ENCODE measurements at regions not wholly inside any gene's neighbourhood (a gene's known extent, or its start where the extent isn't known, plus 50 kb on each side); places are given as distances from the start of the nearest gene placed in this dataset.
"Not testable (repeated sequence)": the region's sequence is repeated elsewhere in the genome, so short reads cannot be mapped to it uniquely, and the experiment has no call there.

- Mint-ChIP-seq H3K4me1 (no peaks in the 10 kb centered on the region), H3K4me3 (no peak overlapping the region), H3K27ac (no peak overlapping the region), H3K9me3 (no peaks in the 10 kb centered on the region), H3K27me3 (no peaks in the 10 kb centered on the region), H3K36me3 (no peaks in the 10 kb centered on the region)
- ATAC-seq: no peak
Observed at GRCh38 chr5:92308679-92309078, 925.6 kb upstream of the ARRDC3 start.

GRCh38 chr5:92302356-92302755 is 919.2 kb upstream of the ARRDC3 start:
- ATAC-seq, H3K9me3 Mint-ChIP-seq, H3K27me3 Mint-ChIP-seq, H3K4me1 Mint-ChIP-seq, H3K27ac Mint-ChIP-seq, H3K36me3 Mint-ChIP-seq, H3K4me3 Mint-ChIP-seq: not testable (repeated sequence)

- Mint-ChIP-seq H3K4me1 (no peaks in the 10 kb centered on the region), H3K27me3 (no peaks in the 10 kb centered on the region), H3K36me3 (no peaks in the 10 kb centered on the region), H3K4me3 (no peak overlapping the region), H3K27ac (no peak overlapping the region), H3K9me3 (peaks cover 19% of the 10 kb centered on the region)
- ATAC-seq: no peak
Observed at GRCh38 chr5:92283521-92283920, 900.4 kb upstream of the ARRDC3 start.

- not testable (repeated sequence) for H3K27me3 Mint-ChIP-seq, H3K4me3 Mint-ChIP-seq, H3K27ac Mint-ChIP-seq, H3K36me3 Mint-ChIP-seq, ATAC-seq, H3K9me3 Mint-ChIP-seq, H3K4me1 Mint-ChIP-seq
Observed at GRCh38 chr5:92271750-92272149, 888.6 kb upstream of the ARRDC3 start.

- H3K27me3 Mint-ChIP-seq: no peaks in the 10 kb centered on the region
- no peak for ATAC-seq
- H3K27ac Mint-ChIP-seq: no peak overlapping the region
- no peaks in the 10 kb centered on the region for H3K36me3 Mint-ChIP-seq
- peaks cover 6% of the 10 kb centered on the region for H3K9me3 Mint-ChIP-seq
- no peaks in the 10 kb centered on the region for H3K4me1 Mint-ChIP-seq
- no peak overlapping the region for H3K4me3 Mint-ChIP-seq
Observed at GRCh38 chr5:92268343-92268742, 885.2 kb upstream of the ARRDC3 start.

- Mint-ChIP-seq H3K4me1 (no peaks in the 10 kb centered on the region), H3K4me3 (no peak overlapping the region), H3K36me3 (no peaks in the 10 kb centered on the region), H3K27ac (no peak overlapping the region), H3K27me3 (no peaks in the 10 kb centered on the region), H3K9me3 (peaks cover 6% of the 10 kb centered on the region)
- ATAC-seq: peak; percentile 27
Observed at GRCh38 chr5:92267830-92268229, 884.7 kb upstream of the ARRDC3 start.

GRCh38 chr5:92265804-92266203 is 882.7 kb upstream of the ARRDC3 start:
- H3K27ac Mint-ChIP-seq: no peak overlapping the region
- peaks cover 6% of the 10 kb centered on the region for H3K9me3 Mint-ChIP-seq
- no peaks in the 10 kb centered on the region for H3K27me3 Mint-ChIP-seq
- ATAC-seq: no peak
- no peaks in the 10 kb centered on the region for H3K4me1 Mint-ChIP-seq
- no peaks in the 10 kb centered on the region for H3K36me3 Mint-ChIP-seq
- H3K4me3 Mint-ChIP-seq: no peak overlapping the region

GRCh38 chr5:92255605-92256004 is 872.5 kb upstream of the ARRDC3 start:
- H3K9me3 Mint-ChIP-seq, H3K27ac Mint-ChIP-seq, H3K36me3 Mint-ChIP-seq, H3K4me1 Mint-ChIP-seq, ATAC-seq, H3K27me3 Mint-ChIP-seq, H3K4me3 Mint-ChIP-seq: not testable (repeated sequence)

- H3K27me3 Mint-ChIP-seq: no peaks in the 10 kb centered on the region
- no peak overlapping the region for H3K27ac Mint-ChIP-seq
- H3K4me3 Mint-ChIP-seq: no peak overlapping the region
- H3K4me1 Mint-ChIP-seq: no peaks in the 10 kb centered on the region
- H3K36me3 Mint-ChIP-seq: no peaks in the 10 kb centered on the region
- H3K9me3 Mint-ChIP-seq: peaks cover 8% of the 10 kb centered on the region
- no peak for ATAC-seq
Observed at GRCh38 chr5:92248518-92248917, 865.4 kb upstream of the ARRDC3 start.

GRCh38 chr5:92242170-92242569 is 859.1 kb upstream of the ARRDC3 start:
- ATAC-seq: no peak
- Mint-ChIP-seq H3K27ac (no peak overlapping the region), H3K27me3 (no peaks in the 10 kb centered on the region), H3K4me3 (no peak overlapping the region), H3K9me3 (no peaks in the 10 kb centered on the region), H3K36me3 (no peaks in the 10 kb centered on the region), H3K4me1 (no peaks in the 10 kb centered on the region)

GRCh38 chr5:92237896-92238295 is 854.8 kb upstream of the ARRDC3 start:
- ATAC-seq: no peak
- Mint-ChIP-seq H3K27me3 (no peaks in the 10 kb centered on the region), H3K4me1 (no peaks in the 10 kb centered on the region), H3K9me3 (no peaks in the 10 kb centered on the region), H3K4me3 (no peak overlapping the region), H3K36me3 (no peaks in the 10 kb centered on the region), H3K27ac (no peak overlapping the region)

GRCh38 chr5:92222449-92222848 is 839.3 kb upstream of the ARRDC3 start:
- Mint-ChIP-seq H3K27ac (no peak overlapping the region), H3K4me1 (no peaks in the 10 kb centered on the region), H3K36me3 (no peaks in the 10 kb centered on the region), H3K27me3 (no peaks in the 10 kb centered on the region), H3K4me3 (no peak overlapping the region), H3K9me3 (peaks cover 16% of the 10 kb centered on the region)
- no peak for ATAC-seq

GRCh38 chr5:92216852-92217251 is 833.7 kb upstream of the ARRDC3 start:
- H3K27ac Mint-ChIP-seq, H3K27me3 Mint-ChIP-seq, H3K36me3 Mint-ChIP-seq, H3K4me3 Mint-ChIP-seq, ATAC-seq, H3K4me1 Mint-ChIP-seq: not testable (repeated sequence)
- peaks cover 11% of the 10 kb centered on the region for H3K9me3 Mint-ChIP-seq

- ATAC-seq: no peak
- Mint-ChIP-seq H3K4me1 (no peaks in the 10 kb centered on the region), H3K9me3 (peaks cover 13% of the 10 kb centered on the region), H3K4me3 (no peak overlapping the region), H3K36me3 (no peaks in the 10 kb centered on the region), H3K27ac (no peak overlapping the region), H3K27me3 (no peaks in the 10 kb centered on the region)
Observed at GRCh38 chr5:92215116-92215515, 832.0 kb upstream of the ARRDC3 start.

- no peaks in the 10 kb centered on the region for H3K36me3 Mint-ChIP-seq
- no peak overlapping the region for H3K4me3 Mint-ChIP-seq
- ATAC-seq: no peak
- peaks cover 9% of the 10 kb centered on the region for H3K9me3 Mint-ChIP-seq
- H3K27ac Mint-ChIP-seq: no peak overlapping the region
- H3K27me3 Mint-ChIP-seq: no peaks in the 10 kb centered on the region
- no peaks in the 10 kb centered on the region for H3K4me1 Mint-ChIP-seq
Observed at GRCh38 chr5:92208265-92208664, 825.1 kb upstream of the ARRDC3 start.

- H3K36me3 Mint-ChIP-seq: no peaks in the 10 kb centered on the region
- no peak overlapping the region for H3K27ac Mint-ChIP-seq
- ATAC-seq: no peak
- no peaks in the 10 kb centered on the region for H3K27me3 Mint-ChIP-seq
- H3K4me1 Mint-ChIP-seq: no peaks in the 10 kb centered on the region
- H3K9me3 Mint-ChIP-seq: peaks cover 6% of the 10 kb centered on the region
- H3K4me3 Mint-ChIP-seq: no peak overlapping the region
Observed at GRCh38 chr5:92207151-92207550, 824.0 kb upstream of the ARRDC3 start.

- Mint-ChIP-seq H3K9me3 (peaks cover 5% of the 10 kb centered on the region), H3K4me3 (no peak overlapping the region)
- no peak for ATAC-seq
Observed at GRCh38 chr5:92206681-92207080, 823.6 kb upstream of the ARRDC3 start.

More at GRCh38 chr5:92206681-92207080, 823.6 kb upstream of the ARRDC3 start:
- Mint-ChIP-seq H3K4me1 (no peaks in the 10 kb centered on the region), H3K27me3 (no peaks in the 10 kb centered on the region), H3K36me3 (no peaks in the 10 kb centered on the region), H3K27ac (no peak overlapping the region)

All from stimulated activated memory B cell treated with anti-CD40 and anti-IgM and Interleukin-4, amounts not matched to agents 10 μg/mL and 1 μg/mL and 100 μg/mL, for 72 hours (primary cell).